Trophoblast cell (in vitro differentiated cells and primary cell): ENCODE measurements at regions not wholly inside any gene's neighbourhood (a gene's known extent, or its start where the extent isn't known, plus 50 kb on each side); places are given as distances from the start of the nearest gene placed in this dataset.

Experiments
- DNase-seq, 2 donors: peaks; one replicate each; pipeline ENCODE4 v3.0.0-alpha.2; 2016
- H2AFZ ChIP-seq: 2 replicates; pipeline ENCODE4 v1.6.1; 2013; ENCODE audit warnings: low read length, moderate library complexity, mild to moderate bottlenecking; ENCODE audit not compliant: insufficient read depth, poor library complexity
- H2AK5ac ChIP-seq: 2 replicates; pipeline ENCODE4 v1.6.1; 2013; ENCODE audit warnings: mild to moderate bottlenecking, low read length
- H2BK120ac ChIP-seq: 2 replicates; pipeline ENCODE4 v1.6.1; 2013; ENCODE audit warnings: low read length, mild to moderate bottlenecking, moderate library complexity; ENCODE audit not compliant: insufficient read depth, poor library complexity
- H2BK12ac ChIP-seq: 2 replicates; pipeline ENCODE4 v1.6.1; 2013; ENCODE audit warnings: mild to moderate bottlenecking, low read length, moderate library complexity
- H2BK5ac ChIP-seq: 2 replicates; pipeline ENCODE4 v1.6.1; 2013; ENCODE audit warnings: low read length, low read depth, moderate library complexity, mild to moderate bottlenecking; ENCODE audit not compliant: poor library complexity
- H3K14ac ChIP-seq: 2 replicates; pipeline ENCODE4 v1.6.1; 2013; ENCODE audit warnings: mild to moderate bottlenecking, low read length
- H3K18ac ChIP-seq: 2 replicates; pipeline ENCODE4 v1.6.1; 2013; ENCODE audit warnings: mild to moderate bottlenecking, low read length
- H3K23ac ChIP-seq: 2 replicates; pipeline ENCODE4 v1.6.1; 2013; ENCODE audit warnings: low read length
- H3K27ac ChIP-seq: 2 replicates; pipeline ENCODE4 v1.5.1; 2013; ENCODE audit warnings: low read depth, mild to moderate bottlenecking, inconsistent platforms, low read length, moderate library complexity
- H3K27me3 ChIP-seq: 2 replicates; pipeline ENCODE4 v1.6.1; 2013; ENCODE audit warnings: inconsistent platforms, mild to moderate bottlenecking, low read length, moderate library complexity; ENCODE audit not compliant: insufficient read depth
- H3K36me3 ChIP-seq, 2 experiments: 1 replicate in 1 of 2; 2 replicates in 1 of 2; pipeline ENCODE4 v1.6.1; 2013; ENCODE audit warnings: low read length in 2 of 2, mild to moderate bottlenecking in 2 of 2, moderate library complexity in 1 of 2; ENCODE audit not compliant: insufficient read depth in 2 of 2, control insufficient read depth in 1 of 2
- H3K4ac ChIP-seq: 2 replicates; pipeline ENCODE4 v1.6.1; 2013; ENCODE audit warnings: low read depth, mild to moderate bottlenecking, low read length, moderate library complexity
- H3K4me1 ChIP-seq, 2 experiments: 1 replicate in 1 of 2; 2 replicates in 1 of 2; pipeline ENCODE4 v1.6.1; 2013; ENCODE audit warnings: low read length in 2 of 2, mild to moderate bottlenecking in 2 of 2, moderate library complexity in 1 of 2; ENCODE audit not compliant: insufficient read depth in 2 of 2, control insufficient read depth in 1 of 2
- H3K4me2 ChIP-seq: 2 replicates; pipeline ENCODE4 v1.6.1; 2013; ENCODE audit warnings: inconsistent platforms, mild to moderate bottlenecking, low read length, moderate library complexity
- H3K4me3 ChIP-seq: 2 replicates; pipeline ENCODE4 v1.5.1; 2013; ENCODE audit warnings: mild to moderate bottlenecking, low read depth, low read length, inconsistent platforms
- H3K79me1 ChIP-seq: one replicate; pipeline ENCODE4 v1.6.1; 2013; ENCODE audit warnings: low read length
- H3K79me2 ChIP-seq: 2 replicates; pipeline ENCODE4 v1.6.1; 2013; ENCODE audit warnings: low read length, mild to moderate bottlenecking; ENCODE audit not compliant: control insufficient read depth, insufficient read depth, poor library complexity
- H3K9ac ChIP-seq: 2 replicates; pipeline ENCODE4 v1.6.1; 2013; ENCODE audit warnings: mild to moderate bottlenecking, low read length
- H3K9me3 ChIP-seq: 2 replicates; pipeline ENCODE4 v1.6.1; 2013; ENCODE audit warnings: low read depth, mild to moderate bottlenecking, control low read depth, inconsistent platforms, low read length; ENCODE audit not compliant: insufficient read depth
- H4K12ac ChIP-seq: 2 replicates; pipeline ENCODE4 v1.6.1; 2013; ENCODE audit warnings: low read depth, mild to moderate bottlenecking, low read length, moderate library complexity
- H4K8ac ChIP-seq: 2 replicates; pipeline ENCODE4 v1.6.1; 2013; ENCODE audit warnings: low read depth, mild to moderate bottlenecking, low read length, moderate library complexity
- H4K91ac ChIP-seq: one replicate; pipeline ENCODE4 v1.6.1; 2013; ENCODE audit warnings: low read depth, mild to moderate bottlenecking, low read length, moderate library complexity
- WGBS: extraction: QIAGEN DNeasy Blood & Tissue Kit; methylation state at CpG from one replicate; pipeline ENCODE4 v1.1.7; 2013; ENCODE audit warnings: missing lambda C conversion rate; ENCODE audit not compliant: insufficient read length, insufficient coverage; ENCODE audit errors: extremely low coverage; 5-methylcytosine and 5-hydroxymethylcytosine counted together

- no peak overlapping the region for H2AFZ ChIP-seq
- H2BK120ac ChIP-seq = no peak overlapping the region
- H3K79me1 ChIP-seq = no peaks in the 10 kb centered on the region
- H3K9ac ChIP-seq = no peak overlapping the region
- H3K9me3 ChIP-seq = no peaks in the 10 kb centered on the region
- no peak for DNase-seq
- no peaks in the 10 kb centered on the region for H3K36me3 ChIP-seq
- H3K4ac ChIP-seq = no peak overlapping the region
- no peak overlapping the region for H3K14ac ChIP-seq
- H4K12ac ChIP-seq = no peak overlapping the region
- H4K8ac ChIP-seq = no peak overlapping the region
- no peak overlapping the region for H2BK5ac ChIP-seq
- H3K23ac ChIP-seq = no peak overlapping the region
- no peak overlapping the region for H3K4me3 ChIP-seq
- no peaks in the 10 kb centered on the region for H3K79me2 ChIP-seq
- H3K4me1 ChIP-seq = no peaks in the 10 kb centered on the region
- H2BK12ac ChIP-seq = no peak overlapping the region
- no peak overlapping the region for H2AK5ac ChIP-seq
- H3K4me2 ChIP-seq = no peak overlapping the region
- H3K27me3 ChIP-seq = no peaks in the 10 kb centered on the region
- no peak overlapping the region for H4K91ac ChIP-seq
- no peak overlapping the region for H3K27ac ChIP-seq
- WGBS = no CpG with 5 or more reads among the region's 5 CpGs
- H3K18ac ChIP-seq = no peak overlapping the region
These were observed 174.4 kb upstream of the SMC2 start for GRCh38 chr9:103919605-103920209.

- Histone ChIP-seq H2BK120ac (no peak overlapping the region), H3K18ac (no peak overlapping the region), H3K4me2 (no peak overlapping the region), H3K4me3 (no peak overlapping the region), H3K27ac (no peak overlapping the region), H2BK12ac (no peak overlapping the region), H3K27me3 (no peaks in the 10 kb centered on the region), H3K36me3 (no peaks in the 10 kb centered on the region), H2AFZ (no peak overlapping the region), H3K4ac (no peak overlapping the region), H3K4me1 (no peaks in the 10 kb centered on the region), H4K12ac (no peak overlapping the region), H3K14ac (no peak overlapping the region), H4K91ac (no peak overlapping the region), H3K23ac (no peak overlapping the region), H3K79me2 (no peaks in the 10 kb centered on the region), H3K79me1 (no peaks in the 10 kb centered on the region), H4K8ac (no peak overlapping the region), H3K9ac (no peak overlapping the region), H2AK5ac (no peak overlapping the region), H3K9me3 (no peaks in the 10 kb centered on the region), H2BK5ac (no peak overlapping the region)
- no peak for DNase-seq
- WGBS = no CpG with 5 or more reads among the region's 3 CpGs
These were observed 165.7 kb upstream of the SMC2 start for GRCh38 chr9:103928442-103928841.

GRCh38 chr9:103941104-103941503 is 153.0 kb upstream of the SMC2 start:
- Histone ChIP-seq H3K79me1 (no peaks in the 10 kb centered on the region), H3K9ac (no peak overlapping the region), H3K14ac (no peak overlapping the region), H2BK5ac (no peak overlapping the region), H3K27ac (no peak overlapping the region), H3K4ac (no peak overlapping the region), H3K36me3 (no peaks in the 10 kb centered on the region), H3K4me1 (no peaks in the 10 kb centered on the region), H3K27me3 (no peaks in the 10 kb centered on the region), H3K79me2 (no peaks in the 10 kb centered on the region), H4K8ac (no peak overlapping the region), H3K4me3 (no peak overlapping the region), H2BK12ac (no peak overlapping the region), H2AFZ (no peak overlapping the region), H4K12ac (no peak overlapping the region), H3K18ac (no peak overlapping the region), H3K4me2 (no peak overlapping the region), H2BK120ac (no peak overlapping the region), H3K23ac (no peak overlapping the region), H2AK5ac (no peak overlapping the region), H4K91ac (no peak overlapping the region), H3K9me3 (no peaks in the 10 kb centered on the region)
- no CpG with 5 or more reads among the region's 11 CpGs for WGBS
- DNase-seq = no peak

GRCh38 chr9:103942200-103942599 is 151.9 kb upstream of the SMC2 start:
- Histone ChIP-seq H4K91ac (no peak overlapping the region), H2AFZ (no peak overlapping the region), H2BK12ac (no peak overlapping the region), H3K9me3 (no peaks in the 10 kb centered on the region), H3K79me2 (no peaks in the 10 kb centered on the region), H4K12ac (no peak overlapping the region), H3K9ac (no peak overlapping the region), H3K79me1 (no peaks in the 10 kb centered on the region), H3K36me3 (no peaks in the 10 kb centered on the region), H3K14ac (no peak overlapping the region), H2BK120ac (no peak overlapping the region), H2AK5ac (no peak overlapping the region), H3K4ac (no peak overlapping the region), H3K27me3 (no peaks in the 10 kb centered on the region), H4K8ac (no peak overlapping the region), H3K4me3 (no peak overlapping the region), H3K23ac (no peak overlapping the region), H2BK5ac (no peak overlapping the region), H3K27ac (no peak overlapping the region), H3K4me1 (no peaks in the 10 kb centered on the region), H3K4me2 (no peak overlapping the region), H3K18ac (no peak overlapping the region)
- no CpG with 5 or more reads among the region's 2 CpGs for WGBS
- no peak for DNase-seq
